ENCODE measurements at regions not wholly inside any gene's neighbourhood (a gene's known extent, or its start where the extent isn't known, plus 50 kb on each side); places are given as distances from the start of the nearest gene placed in this dataset.

DNA sequence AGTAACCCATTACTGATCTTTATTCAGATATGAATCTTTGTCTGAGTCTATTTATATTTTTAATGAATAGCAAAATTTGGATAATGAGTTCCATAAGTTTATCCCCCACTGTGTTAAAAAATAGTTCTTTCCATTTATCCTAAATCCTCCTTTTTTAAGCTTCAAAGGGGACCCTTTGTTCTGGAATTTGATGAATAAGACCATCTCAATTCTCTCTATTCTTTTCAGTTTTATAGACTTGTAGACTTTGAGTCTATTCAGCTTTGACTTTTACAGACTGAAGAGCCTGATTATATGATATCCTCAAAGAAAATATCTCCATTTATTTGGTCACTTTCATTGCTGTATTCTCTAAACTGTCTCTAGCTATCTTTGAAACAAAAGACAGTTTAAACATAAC lies 2146.1 kb upstream of the CELF4 start (continued):
- TF ChIP-seq POLR2A (IDR thresholded peaks at IDR 0.05; ENCODE audit: control extremely low read depth in 1 of 2, low read depth in 2 of 2, low read length in 2 of 2): no peak

DNA sequence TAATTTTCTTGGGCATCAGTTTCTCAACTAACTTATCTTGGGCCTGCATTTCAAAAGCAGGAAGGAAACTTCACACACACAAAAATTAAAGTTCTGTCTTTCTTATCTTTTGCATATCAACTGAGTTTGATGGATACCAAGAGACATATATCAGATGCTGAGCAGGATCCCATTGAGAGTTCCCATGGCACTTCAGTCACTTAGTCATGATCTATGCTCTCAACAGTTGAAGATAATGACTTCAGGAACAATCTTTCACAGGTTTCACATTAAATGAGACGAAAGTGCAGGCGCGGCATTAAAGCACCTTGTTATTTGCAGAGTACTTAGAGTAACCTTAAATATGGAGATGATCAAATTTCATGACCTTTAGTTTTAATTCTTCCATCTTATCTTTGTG lies 2139.8 kb upstream of the CELF4 start:
- WGBS, 2 experiments (ENCODE audit: extremely low coverage in 1 of 2, insufficient coverage in 1 of 2, insufficient read length in 1 of 2, insufficient replicate concordance in 2 of 2, low coverage in 1 of 2, low lambda C conversion rate in 2 of 2, missing lambda C conversion rate in 1 of 2): 96% methylated on average over 3 of the region's 3 CpGs; no CpG with 5 or more reads in 1 of the 2 experiments
- no peaks in the 10 kb centered on the region for H3K79me2 ChIP-seq (ENCODE audit: control insufficient read depth in 1 of 2, insufficient read depth in 2 of 2, low read length in 2 of 2)
- no peak for FAIRE-seq
- H3K9ac ChIP-seq (replicated peaks in 1 of 4; ENCODE audit: extremely low read depth in 1 of 4, low read depth in 3 of 4, low read length in 3 of 4): no peak overlapping the region
- H4K20me1 ChIP-seq (replicated peaks in 1 of 2; ENCODE audit: control insufficient read depth in 1 of 2, insufficient read depth in 2 of 2, low read length in 2 of 2): no peaks in the 10 kb centered on the region
- no peak overlapping the region for H3K27ac ChIP-seq (ENCODE audit: low read depth, low read length)
- ChIA-PET POLR2A (ENCODE audit: partially characterized antibody) (interaction anchor here (1.0 kb wide), 1 partner anchor 9 kb away, joined by 3 read pairs; no protein-coding TSS in a partner anchor), CTCF (ENCODE audit: partially characterized antibody) (no interaction called here)
- H3K56ac ChIP-seq (replicated peaks; ENCODE audit: insufficient read length, low read depth, low read length): no peak overlapping the region
- no peak overlapping the region for H4K91ac ChIP-seq (replicated peaks; ENCODE audit: insufficient read length, low read length)
- no peak for DNase-seq (ENCODE audit: low read depth in 1 of 2, low spot score in 2 of 2)
- H4K5ac ChIP-seq (ENCODE audit: insufficient read length, low read depth, low read length): no peak overlapping the region
- H3K27me3 ChIP-seq (replicated peaks in 1 of 4; ENCODE audit: control insufficient read depth in 3 of 4, extremely low read depth in 1 of 4, insufficient read depth in 3 of 4, low read length in 3 of 4): no peaks in the 10 kb centered on the region
- no peak overlapping the region for H3K4me3 ChIP-seq (ENCODE audit: extremely low read depth in 1 of 4, insufficient read depth in 2 of 4, low read depth in 3 of 4, low read length in 4 of 4)
- H3K14ac ChIP-seq (ENCODE audit: insufficient read length): no peak overlapping the region
- no peaks in the 10 kb centered on the region for H3K79me1 ChIP-seq (ENCODE audit: low read depth, low read length)
- no peaks in the 10 kb centered on the region for H3K23me2 ChIP-seq (ENCODE audit: low read depth, low read length)
- no peak overlapping the region for H2AFZ ChIP-seq (ENCODE audit: low read length)
- H3K4me2 ChIP-seq (ENCODE audit: insufficient read depth in 1 of 2, low read depth in 2 of 2, low read length in 2 of 2): no peak overlapping the region
- no peak overlapping the region for H3K4ac ChIP-seq (replicated peaks; ENCODE audit: insufficient read length, low read depth, low read length)
- no peak overlapping the region for H2BK20ac ChIP-seq (ENCODE audit: low read length)
- no peak overlapping the region for H4K8ac ChIP-seq (ENCODE audit: extremely low read depth, insufficient read depth, low read length)
- no peak overlapping the region for H2BK120ac ChIP-seq (replicated peaks; ENCODE audit: low read depth, low read length)
- H3K23ac ChIP-seq (ENCODE audit: insufficient read length): no peak overlapping the region
- H3K18ac ChIP-seq (ENCODE audit: extremely low read depth, low read length): no peak overlapping the region
- no peaks in the 10 kb centered on the region for H3K36me3 ChIP-seq (ENCODE audit: control insufficient read depth in 2 of 4, insufficient read depth in 4 of 4, low read length in 3 of 4)
- no peaks in the 10 kb centered on the region for H3K9me3 ChIP-seq (ENCODE audit: insufficient read depth in 2 of 2, low read depth in 1 of 2, low read length in 1 of 2)
- no peak overlapping the region for H2BK12ac ChIP-seq (ENCODE audit: low read depth, low read length)
- H2BK5ac ChIP-seq (ENCODE audit: low read depth, low read length): no peak overlapping the region
- no peak overlapping the region for H2AK5ac ChIP-seq (ENCODE audit: low read depth, low read length)
- no peak overlapping the region for H2BK15ac ChIP-seq (ENCODE audit: low read length)
- peaks cover 0 to 5% (median 0%) of the 10 kb centered on the region in 4 experiments; a peak in 1 of 7 replicates for H3K4me1 ChIP-seq (replicated peaks in 1 of 4; ENCODE audit: control insufficient read depth in 3 of 4, insufficient read depth in 4 of 4, low read length in 3 of 4)
- TF ChIP-seq POLR2AphosphoS5 (IDR thresholded peaks at IDR 0.05; ENCODE audit: low read depth, low read length) (no peak), ASH2L (IDR thresholded peaks at IDR 0.05; ENCODE audit: low read length) (no peak), JUND (IDR thresholded peaks at IDR 0.05; ENCODE audit: low read length) (no peak), CBX5 (IDR thresholded peaks at IDR 0.05; ENCODE audit: low read depth, low read length) (no peak), POU5F1 (IDR thresholded peaks at IDR 0.05; ENCODE audit: low read depth, low read length) (no peak), TAF1 (IDR thresholded peaks at IDR 0.05; ENCODE audit: low read depth, low read length) (no peak), KDM5A (IDR thresholded peaks at IDR 0.05; ENCODE audit: low read length) (no peak), EP300 (IDR thresholded peaks at IDR 0.05; ENCODE audit: borderline replicate concordance in 1 of 2, low read depth in 2 of 2, low read length in 2 of 2) (no peak), TCF12 (IDR thresholded peaks at IDR 0.05; ENCODE audit: low read depth, low read length) (no peak), RAD21 (IDR thresholded peaks at IDR 0.05 in 1 of 2, conservative IDR thresholded peaks at IDR 0.05 in 1 of 2; ENCODE audit: low read depth in 2 of 2, low read length in 2 of 2) (no peak), SIRT6 (IDR thresholded peaks at IDR 0.05; ENCODE audit: low read length) (no peak), SP2 (IDR thresholded peaks at IDR 0.05; ENCODE audit: low read length) (no peak), SIN3A (conservative IDR thresholded peaks at IDR 0.05 in 1 of 2, IDR thresholded peaks at IDR 0.05 in 1 of 2; ENCODE audit: low read depth in 1 of 2, low read length in 2 of 2) (no peak)

All from H1 (cell line).